ENCODE measurements at regions not wholly inside any gene's neighbourhood (a gene's known extent, or its start where the extent isn't known, plus 50 kb on each side); places are given as distances from the start of the nearest gene placed in this dataset.

- DNase-seq: no peak
These were observed 145.2 kb upstream of the AKIRIN2 start for GRCh38 chr6:87847135-87847829.

GRCh38 chr6:87846434-87846833 is 144.4 kb upstream of the AKIRIN2 start:
- no peak for DNase-seq

GRCh38 chr6:87840324-87840723 is 138.3 kb upstream of the AKIRIN2 start:
- DNase-seq: no peak

GRCh38 chr6:87837876-87838275 is 135.8 kb upstream of the AKIRIN2 start:
- DNase-seq: no peak

GRCh38 chr6:87837444-87837843 is 135.4 kb upstream of the AKIRIN2 start:
- DNase-seq: no peak

- DNase-seq: no peak
These were observed 130.2 kb upstream of the AKIRIN2 start for GRCh38 chr6:87832025-87832825.

GRCh38 chr6:87830907-87831306 is 128.9 kb upstream of the AKIRIN2 start:
- DNase-seq: no peak

GRCh38 chr6:87829622-87830121 is 127.6 kb upstream of the AKIRIN2 start:
- no peak for DNase-seq

GRCh38 chr6:87828044-87828443 is 126.0 kb upstream of the AKIRIN2 start:
- no peak for DNase-seq

- no peak for DNase-seq
These were observed 125.3 kb upstream of the AKIRIN2 start for GRCh38 chr6:87827346-87827745.

- DNase-seq: no peak
These were observed 124.4 kb upstream of the AKIRIN2 start for GRCh38 chr6:87826424-87826823.

GRCh38 chr6:87825821-87826221 is 123.8 kb upstream of the AKIRIN2 start:
- DNase-seq: no peak

- DNase-seq: no peak
These were observed 123.0 kb upstream of the AKIRIN2 start for GRCh38 chr6:87824958-87825491.

- DNase-seq: no peak
These were observed 120.0 kb upstream of the AKIRIN2 start for GRCh38 chr6:87822011-87822410.

GRCh38 chr6:87820343-87820984 is 118.4 kb upstream of the AKIRIN2 start:
- no peak for DNase-seq

- DNase-seq: no peak
These were observed 115.2 kb upstream of the AKIRIN2 start for GRCh38 chr6:87817183-87817582.

- DNase-seq: no peak
These were observed 113.4 kb upstream of the AKIRIN2 start for GRCh38 chr6:87815449-87815848.

GRCh38 chr6:87808005-87808757 is 106.1 kb upstream of the AKIRIN2 start:
- DNase-seq: no peak

- no peak for DNase-seq
These were observed 105.4 kb upstream of the AKIRIN2 start for GRCh38 chr6:87807475-87807874.

GRCh38 chr6:87806635-87807034 is 104.6 kb upstream of the AKIRIN2 start:
- DNase-seq: peak; percentile 28

- no peak for DNase-seq
These were observed 104.1 kb upstream of the AKIRIN2 start for GRCh38 chr6:87806099-87806498.

- DNase-seq: no peak
These were observed 101.8 kb upstream of the AKIRIN2 start for GRCh38 chr6:87803791-87804190.

- no peak for DNase-seq
These were observed 97.6 kb upstream of the AKIRIN2 start for GRCh38 chr6:87799651-87800050.

All from NCI-H82 (cell line).